Bronchial epithelial cell (primary cell): ENCODE measurements at regions not wholly inside any gene's neighbourhood (a gene's known extent, or its start where the extent isn't known, plus 50 kb on each side); places are given as distances from the start of the nearest gene placed in this dataset.

Experiments used
- DNase-seq: peaks from one replicate; pipeline ENCODE4 v3.0.0-alpha.2; 2010; ENCODE audit warnings: low read depth
- FAIRE-seq: peaks from 2 replicates; lab custom pipeline; 2011; peaks lifted over from hg19 to GRCh38; lab: Jason Lieb, UNC
- H3K27me3 ChIP-seq: 2 replicates; pipeline ENCODE4 v1.5.1; 2011; ENCODE audit warnings: low read length; ENCODE audit not compliant: control insufficient read depth, insufficient read depth
- H3K36me3 ChIP-seq: 2 replicates; pipeline ENCODE4 v1.5.1; 2011; ENCODE audit warnings: low read length; ENCODE audit not compliant: control insufficient read depth, insufficient read depth
- H3K4me3 ChIP-seq: 2 replicates; pipeline ENCODE4 v1.5.1; 2011; ENCODE audit warnings: mild to moderate bottlenecking, low read depth, low read length, control low read depth
- TF ChIP-seq, protein P1 (sequence below): IDR thresholded peaks from 2 replicates; pipeline ENCODE4 v1.5.1; 2011; ENCODE audit warnings: mild to moderate bottlenecking, moderate library complexity, low read length, control low read depth, inconsistent platforms; ENCODE audit not compliant: insufficient read depth, severe bottlenecking

- Histone ChIP-seq H3K36me3 (no peaks in the 10 kb centered on the region), H3K27me3 (no peaks in the 10 kb centered on the region), H3K4me3 (no peak overlapping the region)
- TF ChIP-seq, protein P1, sequence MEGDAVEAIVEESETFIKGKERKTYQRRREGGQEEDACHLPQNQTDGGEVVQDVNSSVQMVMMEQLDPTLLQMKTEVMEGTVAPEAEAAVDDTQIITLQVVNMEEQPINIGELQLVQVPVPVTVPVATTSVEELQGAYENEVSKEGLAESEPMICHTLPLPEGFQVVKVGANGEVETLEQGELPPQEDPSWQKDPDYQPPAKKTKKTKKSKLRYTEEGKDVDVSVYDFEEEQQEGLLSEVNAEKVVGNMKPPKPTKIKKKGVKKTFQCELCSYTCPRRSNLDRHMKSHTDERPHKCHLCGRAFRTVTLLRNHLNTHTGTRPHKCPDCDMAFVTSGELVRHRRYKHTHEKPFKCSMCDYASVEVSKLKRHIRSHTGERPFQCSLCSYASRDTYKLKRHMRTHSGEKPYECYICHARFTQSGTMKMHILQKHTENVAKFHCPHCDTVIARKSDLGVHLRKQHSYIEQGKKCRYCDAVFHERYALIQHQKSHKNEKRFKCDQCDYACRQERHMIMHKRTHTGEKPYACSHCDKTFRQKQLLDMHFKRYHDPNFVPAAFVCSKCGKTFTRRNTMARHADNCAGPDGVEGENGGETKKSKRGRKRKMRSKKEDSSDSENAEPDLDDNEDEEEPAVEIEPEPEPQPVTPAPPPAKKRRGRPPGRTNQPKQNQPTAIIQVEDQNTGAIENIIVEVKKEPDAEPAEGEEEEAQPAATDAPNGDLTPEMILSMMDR: no peak
- DNase-seq (peak; percentile 50), FAIRE-seq (no peak)
Measured at GRCh38 chr20:11132819-11133415, 459.1 kb upstream of the JAG1 start.

DNA sequence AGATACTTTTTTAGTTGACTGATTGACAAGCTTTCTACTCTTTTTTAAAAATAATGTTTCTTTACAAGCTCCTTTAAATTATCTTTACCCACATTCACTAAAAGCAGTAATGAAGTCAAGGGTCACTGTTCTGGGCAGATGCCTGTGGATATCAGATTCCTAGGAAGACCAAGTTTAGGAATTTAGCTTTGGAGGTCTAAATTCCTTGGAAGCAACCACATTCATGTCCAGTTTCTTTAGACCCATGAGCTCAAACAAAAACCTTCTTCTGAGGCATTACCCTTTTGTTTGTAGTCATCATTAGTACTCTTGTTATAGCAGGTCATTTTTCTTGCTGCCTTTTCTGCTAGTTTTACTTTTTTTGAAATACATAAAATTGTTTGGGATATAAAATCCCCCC lies 462.9 kb upstream of the JAG1 start:
- H3K4me3 ChIP-seq: no peak overlapping the region
- no peaks in the 10 kb centered on the region for H3K27me3 ChIP-seq
- no peaks in the 10 kb centered on the region for H3K36me3 ChIP-seq
- TF ChIP-seq, protein P1: no peak
- DNase-seq (no peak), FAIRE-seq (no peak)

DNA sequence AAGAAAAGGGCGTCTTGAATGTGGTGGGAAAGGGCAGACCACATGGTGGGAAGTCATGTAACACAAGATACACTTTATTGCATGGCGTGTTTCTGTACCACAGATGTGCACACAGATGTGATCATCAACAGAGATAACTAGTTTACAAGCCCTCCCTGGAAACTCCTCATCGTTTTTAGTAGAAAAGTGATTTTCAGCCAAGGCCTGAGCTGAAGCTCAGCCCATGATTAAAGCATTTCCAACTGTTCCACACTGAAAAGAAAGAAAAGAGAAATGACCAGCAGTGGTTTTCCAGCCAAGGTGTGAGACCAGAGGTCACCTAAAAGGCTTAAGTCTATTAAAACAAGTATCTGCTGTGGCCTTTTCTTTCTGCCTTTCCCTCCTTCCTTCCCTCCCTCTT lies 463.9 kb upstream of the JAG1 start:
- no peak for DNase-seq
- FAIRE-seq: no peak
- Histone ChIP-seq H3K36me3 (no peaks in the 10 kb centered on the region), H3K27me3 (no peaks in the 10 kb centered on the region), H3K4me3 (no peak overlapping the region)
- TF ChIP-seq, protein P1: no peak

DNA sequence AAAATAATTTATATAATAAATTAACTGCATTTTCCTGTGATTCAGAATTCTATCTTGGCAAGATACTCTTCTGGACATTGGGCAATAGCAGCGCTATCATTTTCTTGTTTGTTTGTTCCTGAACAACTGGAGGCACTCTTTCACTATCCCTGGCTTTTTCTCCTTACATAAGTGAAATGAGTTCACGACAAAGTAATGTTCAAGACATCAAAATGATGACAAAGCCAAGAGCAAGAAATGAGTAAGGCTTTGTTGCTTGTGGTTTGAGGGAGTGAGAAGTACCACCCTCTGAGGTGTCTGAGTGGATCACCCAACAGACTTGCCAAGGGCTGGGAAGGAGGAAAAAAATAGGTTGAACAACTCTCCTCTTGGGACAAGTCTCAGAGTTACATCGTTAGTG lies 466.6 kb upstream of the JAG1 start:
- DNase-seq: peak; percentile 100

GRCh38 chr20:11143481-11143880 lies 469.7 kb upstream of the JAG1 start:
- no peak for FAIRE-seq
- no peak for DNase-seq
- TF ChIP-seq, protein P1: no peak
- Histone ChIP-seq H3K4me3 (no peak overlapping the region), H3K27me3 (no peaks in the 10 kb centered on the region), H3K36me3 (no peaks in the 10 kb centered on the region)

More for the DNA sequence above, 466.6 kb upstream of the JAG1 start:
- H3K4me3 ChIP-seq: no peak overlapping the region
- no peaks in the 10 kb centered on the region for H3K27me3 ChIP-seq
- no peaks in the 10 kb centered on the region for H3K36me3 ChIP-seq
- peak; percentile 72 for FAIRE-seq
- TF ChIP-seq, protein P1: no peak
